K562 (cell line): ENCODE measurements at regions not wholly inside any gene's neighbourhood (a gene's known extent, or its start where the extent isn't known, plus 50 kb on each side); places are given as distances from the start of the nearest gene placed in this dataset.

Source experiments
- ATAC-seq: fragments of 200-7000 bp; cut with Tn5 transposase; 3 replicates; pipeline ENCODE4 v1.9.1; 2020; ENCODE audit warnings: moderate library complexity
- BruUV-seq: library from RNA; stranded (reverse); fragments of 400-500 nt; replicated peaks from 2 replicates; lab custom pipeline; 2021; lab: Mats Ljungman, UMichigan
- CTCF ChIA-PET: fragments of 300-600 bp; formaldehyde crosslinking; extraction: SDS; loops from one replicate; lab custom pipeline; 2021; ENCODE audit warnings: low intra/inter-chr PET ratio; lab: Yijun Ruan, JAX
- POLR2A ChIA-PET: fragments of 300-600, 350-650 bp; sonication (Branson Sonifier 250); formaldehyde crosslinking; extraction: SDS; loops from one replicate; lab custom pipeline; 2021; ENCODE audit warnings: antibody characterized with exemption, inconsistent platforms; lab: Yijun Ruan, JAX
- DNase-seq, 4 experiments: peaks; one replicate each; pipeline versions ENCODE4 v3.0.0 to v3.0.0-alpha.2; 2011 to 2018; ENCODE audit warnings: low spot score in 3 of 4, mixed read lengths in 3 of 4; ENCODE audit errors: extremely low read depth in 1 of 4
- FAIRE-seq: peaks from 2 replicates; lab custom pipeline; 2011; peaks lifted over from hg19 to GRCh38; lab: Jason Lieb, UNC
- H2AFZ ChIP-seq: 2 replicates; pipeline ENCODE4 v1.6.0; 2011; ENCODE audit warnings: low read depth, low read length, control low read depth, inconsistent platforms
- H3K27ac ChIP-seq: fragments of 200-600 bp; 3 replicates; pipeline ENCODE4 v1.8.0; 2011; ENCODE audit warnings: low read depth, mild to moderate bottlenecking, control low read depth, inconsistent platforms, low read length, moderate library complexity, mixed read lengths; ENCODE audit errors: extremely low read depth
- H3K27me3 ChIP-seq, 2 experiments: fragments of 300-600 bp in 1 of 2; 2 replicates in 1 of 2; 3 replicates in 1 of 2; pipeline versions ENCODE4 v1.6.0 to v1.8.0; 2011; ENCODE audit warnings: inconsistent platforms in 2 of 2, low read length in 2 of 2, mild to moderate bottlenecking in 1 of 2, mixed read lengths in 1 of 2, moderate library complexity in 1 of 2; ENCODE audit not compliant: control insufficient read depth in 2 of 2, insufficient read depth in 2 of 2
- H3K36me3 ChIP-seq: fragments of 300-600 bp; 3 replicates; pipeline ENCODE4 v1.8.0; 2011; ENCODE audit warnings: mild to moderate bottlenecking, low read length, inconsistent platforms; ENCODE audit not compliant: control insufficient read depth, insufficient read depth
- H3K4me1 ChIP-seq, 2 experiments: fragments of 200-600 bp in 1 of 2; replicated peaks in 1 of 2; 2 replicates in 1 of 2; 3 replicates in 1 of 2; pipeline versions ENCODE4 v1.5.1 to v1.8.0; 2011; ENCODE audit warnings: inconsistent platforms in 2 of 2, low read length in 2 of 2, mild to moderate bottlenecking in 1 of 2, mixed read lengths in 1 of 2, moderate library complexity in 1 of 2; ENCODE audit not compliant: control insufficient read depth in 2 of 2, insufficient read depth in 2 of 2
- H3K4me2 ChIP-seq: 2 replicates; pipeline ENCODE4 v1.6.1; 2011; ENCODE audit warnings: low read length, control low read depth, inconsistent platforms, mixed read lengths; ENCODE audit not compliant: insufficient read depth
- H3K4me3 ChIP-seq: fragments of 200-600 bp; sonication (generic), shearing (Covaris generic); 2 replicates; pipeline ENCODE4 v1.5.1; 2016; ENCODE audit warnings: control low read depth, inconsistent platforms
- H3K79me2 ChIP-seq: fragments of 200-600 bp; 3 replicates; pipeline ENCODE4 v1.8.0; 2011; ENCODE audit warnings: low read length, inconsistent platforms; ENCODE audit not compliant: control insufficient read depth, insufficient read depth
- H3K9ac ChIP-seq, 2 experiments: 2 replicates each; pipeline versions ENCODE4 v1.6.0 to v1.6.1; 2011; ENCODE audit warnings: low read depth in 2 of 2, low read length in 2 of 2, control low read depth in 1 of 2, inconsistent platforms in 1 of 2, mild to moderate bottlenecking in 1 of 2, mixed read lengths in 1 of 2; ENCODE audit not compliant: insufficient read depth in 1 of 2
- H3K9me1 ChIP-seq: one replicate; pipeline ENCODE4 v1.6.0; 2011; ENCODE audit warnings: inconsistent platforms, mild to moderate bottlenecking, low read length, moderate library complexity; ENCODE audit not compliant: control insufficient read depth, insufficient read depth
- H3K9me3 ChIP-seq: replicated peaks from 2 replicates; pipeline ENCODE4 v1.5.1; 2011; ENCODE audit warnings: low read depth, low read length, inconsistent platforms; ENCODE audit not compliant: control insufficient read depth, insufficient read depth
- H4K20me1 ChIP-seq: replicated peaks from 2 replicates; pipeline ENCODE4 v1.6.1; 2011; ENCODE audit warnings: low read length, inconsistent platforms, mixed read lengths; ENCODE audit not compliant: control insufficient read depth, insufficient read depth
- ARID1B ChIP-seq: fragments of 450-650 bp; IDR thresholded peaks from 2 replicates; pipeline ENCODE4 v1.6.1; 2016; ENCODE audit warnings: antibody characterized with exemption, mild to moderate bottlenecking, inconsistent platforms
- ARID2 ChIP-seq: fragments of 450-650 bp; IDR thresholded peaks from 2 replicates; pipeline ENCODE4 v1.6.1; 2017; ENCODE audit warnings: antibody characterized with exemption, mild to moderate bottlenecking
- ARNT ChIP-seq, 2 experiments: fragments of 450-650 bp; IDR thresholded peaks; 2 replicates each; pipeline ENCODE4 v1.6.1; 2016; ENCODE audit warnings: mild to moderate bottlenecking in 1 of 2
- EP400 ChIP-seq: fragments of 450-650 bp; IDR thresholded peaks from 2 replicates; pipeline ENCODE4 v1.6.1; 2017; ENCODE audit warnings: antibody characterized with exemption, mild to moderate bottlenecking, moderate library complexity
- NONO ChIP-seq, 2 experiments: fragments of 200-400 bp in 1 of 2; fragments of 450-650 bp in 1 of 2; formaldehyde crosslinking in 1 of 2; IDR thresholded peaks; 2 replicates each; pipeline ENCODE4 v1.6.1; 2017; ENCODE audit warnings: low read depth in 2 of 2, mild to moderate bottlenecking in 2 of 2, moderate library complexity in 2 of 2, low read length in 1 of 2
- PTBP1 ChIP-seq: fragments of 200-400 bp; formaldehyde crosslinking; IDR thresholded peaks from 2 replicates; pipeline ENCODE4 v1.6.1; 2017; ENCODE audit warnings: low read depth, low read length
- RFX7 ChIP-seq: fragments of 250-450 bp; sonication (Bioruptor Pico); IDR thresholded peaks from 2 replicates; pipeline ENCODE4 v1.5.1; 2021; ENCODE audit warnings: mild to moderate bottlenecking
- SIN3B ChIP-seq: fragments of 450-650 bp; IDR thresholded peaks from 2 replicates; pipeline ENCODE4 v1.6.1; 2017; ENCODE audit warnings: low read depth, mild to moderate bottlenecking, moderate library complexity
- ZNF408 ChIP-seq: fragments of 250-450 bp; sonication (Bioruptor Pico); IDR thresholded peaks from 2 replicates; pipeline ENCODE4 v1.4.0; 2020; ENCODE audit warnings: low read depth, mild to moderate bottlenecking, moderate library complexity
- WGBS: fragments of 100-300 bp; shearing (Covaris generic); methylation state at CpG from one replicate; pipeline ENCODE4 v1.1.6; 2016; ENCODE audit warnings: low coverage, mixed read lengths; ENCODE audit not compliant: insufficient coverage; ENCODE audit errors: missing lambda C conversion rate; 5-methylcytosine and 5-hydroxymethylcytosine counted together
- in situ Hi-C: fragments of 300-500 bp; cut with MboI; formaldehyde crosslinking; loops from 4 replicates; pipeline ENCODE4 v1.15.0; 2018; ENCODE audit warnings: inconsistent platforms, mixed read lengths
- intact Hi-C: fragments of 100-400 bp; cut with micrococcal nuclease; formaldehyde crosslinking; loops from 2 replicates; pipeline ENCODE4 v1.14.2; 2022
- TF ChIP-seq, protein P1 (sequence below), 2 experiments: IDR thresholded peaks; 2 replicates each; pipeline ENCODE4 v1.6.1; 2011; ENCODE audit warnings: borderline replicate concordance in 1 of 2, control low read depth in 1 of 2, low read depth in 1 of 2, low read length in 1 of 2, mild to moderate bottlenecking in 1 of 2, mixed read lengths in 1 of 2, moderate library complexity in 1 of 2; ENCODE audit not compliant: insufficient read depth in 1 of 2, insufficient read length in 1 of 2, poor library complexity in 1 of 2, severe bottlenecking in 1 of 2; ENCODE audit errors: extremely low read depth in 1 of 2
- TF ChIP-seq, protein P2 (sequence below): fragments of 450-650 bp; IDR thresholded peaks from 2 replicates; pipeline ENCODE4 v1.7.1; 2018; ENCODE audit warnings: mild to moderate bottlenecking, low read depth; ENCODE audit not compliant: partially characterized antibody

DNA sequence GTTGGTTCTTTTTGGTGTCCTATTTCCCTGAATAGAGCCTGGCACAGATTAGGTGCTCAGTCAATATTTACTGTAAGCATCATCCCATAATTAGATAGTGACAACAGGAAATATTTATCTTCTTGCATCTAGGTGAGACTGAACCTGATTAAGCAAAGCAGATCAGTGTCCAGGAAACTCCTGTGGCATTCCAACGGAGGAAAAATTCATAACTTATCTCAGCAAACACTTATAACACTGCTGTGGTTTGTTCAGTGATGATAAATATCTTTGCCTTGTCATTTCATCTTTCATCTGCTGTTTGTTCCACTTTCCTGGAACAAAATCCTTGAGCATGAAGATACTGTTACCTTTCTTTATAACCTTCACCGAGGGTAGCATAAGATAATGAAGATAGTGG, 1160.3 kb upstream of the AUTS2 start:
- no peaks in the 10 kb centered on the region for H3K9me3 ChIP-seq
- in situ Hi-C loops: no loop called here
- no peak overlapping the region for H3K4me2 ChIP-seq
- ChIA-PET POLR2A (no interaction called here), CTCF (no interaction called here)
- 2% methylated on average over 2 of the region's 2 CpGs for WGBS
- H3K79me2 ChIP-seq: no peaks in the 10 kb centered on the region
- ATAC-seq (no peak), DNase-seq (no peak), FAIRE-seq (no peak)
- BruUV-seq: no TSS peak
- no peak overlapping the region for H3K4me3 ChIP-seq
- H3K36me3 ChIP-seq: no peaks in the 10 kb centered on the region
- H3K27ac ChIP-seq: no peak overlapping the region
- no peak for TF ChIP-seq PTBP1
- no peak for TF ChIP-seq SIN3B
- TF ChIP-seq, protein P1, sequence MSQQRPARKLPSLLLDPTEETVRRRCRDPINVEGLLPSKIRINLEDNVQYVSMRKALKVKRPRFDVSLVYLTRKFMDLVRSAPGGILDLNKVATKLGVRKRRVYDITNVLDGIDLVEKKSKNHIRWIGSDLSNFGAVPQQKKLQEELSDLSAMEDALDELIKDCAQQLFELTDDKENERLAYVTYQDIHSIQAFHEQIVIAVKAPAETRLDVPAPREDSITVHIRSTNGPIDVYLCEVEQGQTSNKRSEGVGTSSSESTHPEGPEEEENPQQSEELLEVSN (IDR thresholded peaks at IDR 0.05; ENCODE audit: borderline replicate concordance in 1 of 2, extremely low read depth in 1 of 2, insufficient read depth in 1 of 2, insufficient read length in 1 of 2, low read depth in 1 of 2, low read length in 1 of 2, poor library complexity in 1 of 2, severe bottlenecking in 1 of 2): no peak
- no peak for TF ChIP-seq EP400
- TF ChIP-seq ARNT (IDR thresholded peaks at IDR 0.05): no peak
- TF ChIP-seq ARID2: no peak
- TF ChIP-seq NONO (IDR thresholded peaks at IDR 0.05; ENCODE audit: low read depth in 2 of 2, low read length in 1 of 2): no peak
- no peak for TF ChIP-seq ZNF408 (CRISPR knock-in tag)
- TF ChIP-seq ARID1B: no peak
- TF ChIP-seq, protein P2, sequence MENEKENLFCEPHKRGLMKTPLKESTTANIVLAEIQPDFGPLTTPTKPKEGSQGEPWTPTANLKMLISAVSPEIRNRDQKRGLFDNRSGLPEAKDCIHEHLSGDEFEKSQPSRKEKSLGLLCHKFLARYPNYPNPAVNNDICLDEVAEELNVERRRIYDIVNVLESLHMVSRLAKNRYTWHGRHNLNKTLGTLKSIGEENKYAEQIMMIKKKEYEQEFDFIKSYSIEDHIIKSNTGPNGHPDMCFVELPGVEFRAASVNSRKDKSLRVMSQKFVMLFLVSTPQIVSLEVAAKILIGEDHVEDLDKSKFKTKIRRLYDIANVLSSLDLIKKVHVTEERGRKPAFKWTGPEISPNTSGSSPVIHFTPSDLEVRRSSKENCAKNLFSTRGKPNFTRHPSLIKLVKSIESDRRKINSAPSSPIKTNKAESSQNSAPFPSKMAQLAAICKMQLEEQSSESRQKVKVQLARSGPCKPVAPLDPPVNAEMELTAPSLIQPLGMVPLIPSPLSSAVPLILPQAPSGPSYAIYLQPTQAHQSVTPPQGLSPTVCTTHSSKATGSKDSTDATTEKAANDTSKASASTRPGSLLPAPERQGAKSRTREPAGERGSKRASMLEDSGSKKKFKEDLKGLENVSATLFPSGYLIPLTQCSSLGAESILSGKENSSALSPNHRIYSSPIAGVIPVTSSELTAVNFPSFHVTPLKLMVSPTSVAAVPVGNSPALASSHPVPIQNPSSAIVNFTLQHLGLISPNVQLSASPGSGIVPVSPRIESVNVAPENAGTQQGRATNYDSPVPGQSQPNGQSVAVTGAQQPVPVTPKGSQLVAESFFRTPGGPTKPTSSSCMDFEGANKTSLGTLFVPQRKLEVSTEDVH: no peak
- TF ChIP-seq RFX7 (CRISPR knock-in tag): no peak
- H3K27me3 ChIP-seq: no peaks in the 10 kb centered on the region
- no peaks in the 10 kb centered on the region for H3K9me1 ChIP-seq
- no peaks in the 10 kb centered on the region for H4K20me1 ChIP-seq
- intact Hi-C loops: no loop called here
- H2AFZ ChIP-seq: no peak overlapping the region
- no peak overlapping the region for H3K9ac ChIP-seq
- no peaks in the 10 kb centered on the region for H3K4me1 ChIP-seq
